GM19239 (cell line): ENCODE measurements at regions not wholly inside any gene's neighbourhood (a gene's known extent, or its start where the extent isn't known, plus 50 kb on each side); places are given as distances from the start of the nearest gene placed in this dataset.
A peak's percentile ranks its signal among the peaks of the same experiment; 100 is the strongest.

Experiments used
- DNase-seq: peaks from one replicate; pipeline ENCODE4 v3.0.0; 2011; ENCODE audit warnings: low spot score; ENCODE audit not compliant: insufficient read length
- FAIRE-seq: peaks from 2 replicates; lab custom pipeline; 2011; peaks lifted over from hg19 to GRCh38; lab: Jason Lieb, UNC

- DNase-seq, result no peak
- FAIRE-seq, result no peak
Measured at GRCh38 chr2:238557936-238558335, 131.2 kb downstream of the ASB1 start.

GRCh38 chr2:238558456-238559099 is 131.9 kb downstream of the ASB1 start:
- DNase-seq (no peak), FAIRE-seq (no peak)

DNA sequence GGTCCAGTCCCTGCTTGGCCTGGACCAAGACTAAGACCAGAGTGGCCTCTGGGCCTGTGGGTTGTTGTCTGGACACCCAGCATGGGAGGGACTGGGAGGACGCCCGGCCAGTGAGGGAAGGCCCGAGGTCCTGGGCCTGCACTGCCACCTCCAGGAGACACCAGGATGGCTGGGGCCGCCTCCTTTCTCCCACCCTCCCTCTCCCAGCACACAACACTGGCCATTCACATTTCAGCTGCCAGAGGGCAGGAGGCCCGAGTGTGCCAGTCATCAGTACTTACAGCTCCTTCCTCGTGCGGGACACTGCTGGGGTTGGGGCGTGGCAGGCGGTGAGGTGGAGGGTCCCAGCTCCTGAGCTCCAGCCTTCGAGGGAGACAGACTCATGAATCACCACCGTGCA is 133.5 kb downstream of the ASB1 start:
- DNase-seq, result no peak
- no peak for FAIRE-seq

- no peak for FAIRE-seq
- no peak for DNase-seq
Measured at GRCh38 chr2:238561230-238561629, 134.5 kb downstream of the ASB1 start.

GRCh38 chr2:238562446-238562845 is 135.7 kb downstream of the ASB1 start:
- DNase-seq (no peak), FAIRE-seq (no peak)

DNA sequence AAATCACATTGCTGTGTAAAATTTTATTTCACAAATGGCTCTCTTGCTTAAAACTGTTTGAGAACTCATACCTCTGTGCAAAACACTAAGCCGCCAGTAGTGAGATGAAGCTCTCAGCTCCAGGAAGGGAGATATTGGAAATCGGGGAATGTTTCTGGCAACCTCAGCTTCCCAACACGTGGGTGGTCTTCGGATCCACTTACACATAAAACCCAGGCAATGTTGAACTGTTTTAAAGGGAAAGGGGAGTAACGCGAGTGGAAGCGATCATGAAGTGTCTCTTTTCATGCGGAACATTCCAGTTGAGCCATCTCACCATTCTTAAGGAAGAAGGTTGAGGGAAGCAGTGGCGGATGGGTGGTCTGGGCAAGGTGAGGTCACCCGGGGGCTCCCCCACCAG is 136.8 kb downstream of the ASB1 start:
- FAIRE-seq, result no peak

DNA sequence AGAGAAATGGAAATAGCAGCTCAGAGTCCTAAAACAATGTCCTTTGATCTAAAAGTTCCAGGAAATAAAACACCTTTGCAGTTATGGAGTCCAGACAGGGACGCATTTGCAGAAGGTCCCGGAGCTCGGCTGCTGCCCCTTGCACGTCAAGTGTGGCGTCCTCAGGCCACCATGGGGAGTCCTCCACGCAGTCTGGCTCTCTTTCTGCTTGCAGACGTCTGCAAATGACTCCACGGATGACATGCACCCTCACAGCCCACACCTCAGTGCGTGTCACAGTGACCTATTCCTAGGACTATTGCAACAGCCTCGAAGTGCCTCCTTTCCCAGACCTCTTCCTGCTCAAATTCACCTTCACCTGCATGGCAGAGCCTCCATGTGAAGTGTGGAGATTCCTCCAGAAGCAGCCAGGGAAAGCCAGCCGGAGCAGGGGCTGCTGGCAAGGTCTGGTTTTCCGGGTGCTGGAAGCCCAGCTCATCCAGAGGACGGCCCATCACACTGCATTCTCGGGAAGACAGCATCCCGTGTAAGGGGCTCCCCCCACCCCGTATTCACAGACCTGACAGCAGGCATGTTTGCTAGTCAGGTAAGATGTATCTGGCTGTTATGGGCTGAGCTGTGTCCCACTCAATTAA is 137.7 kb downstream of the ASB1 start:
- no peak for FAIRE-seq
- no peak for DNase-seq

More for the DNA sequence above, 136.8 kb downstream of the ASB1 start:
- DNase-seq, result no peak

GRCh38 chr2:238565031-238565430 is 138.3 kb downstream of the ASB1 start:
- no peak for FAIRE-seq
- no peak for DNase-seq

DNA sequence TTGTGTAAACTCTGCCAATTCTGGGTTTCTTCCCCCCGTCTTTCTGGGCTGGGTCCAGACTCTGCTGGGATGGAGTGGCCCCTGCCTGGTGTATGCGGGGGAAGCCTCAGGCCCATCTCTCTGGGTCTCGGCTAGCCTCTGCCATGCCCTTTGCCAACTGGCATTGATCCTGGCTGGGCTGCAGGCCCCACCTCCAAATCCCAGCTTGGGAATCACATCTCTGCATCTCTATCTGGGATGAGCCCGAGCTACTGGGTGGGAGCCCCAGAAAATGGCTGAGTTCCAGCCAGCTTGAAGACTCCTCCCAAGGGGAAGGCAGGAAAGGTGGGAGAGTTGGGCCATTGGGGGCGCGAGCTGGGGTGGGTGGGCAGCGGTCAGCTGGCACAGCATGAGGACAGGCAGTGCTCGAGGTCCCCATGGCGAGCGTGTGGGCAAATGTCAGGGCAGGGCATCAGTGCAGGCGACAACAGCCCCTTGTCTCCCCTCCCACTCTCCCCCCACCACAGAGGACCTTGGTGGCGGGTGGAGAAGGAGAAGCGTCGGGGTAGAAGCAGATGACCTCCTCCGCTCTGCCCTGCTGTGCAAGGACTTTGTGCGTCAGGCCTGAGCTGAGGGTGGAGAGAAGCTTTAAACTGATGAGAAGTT is 139.4 kb downstream of the ASB1 start:
- no peak for FAIRE-seq
- DNase-seq, result no peak

DNA sequence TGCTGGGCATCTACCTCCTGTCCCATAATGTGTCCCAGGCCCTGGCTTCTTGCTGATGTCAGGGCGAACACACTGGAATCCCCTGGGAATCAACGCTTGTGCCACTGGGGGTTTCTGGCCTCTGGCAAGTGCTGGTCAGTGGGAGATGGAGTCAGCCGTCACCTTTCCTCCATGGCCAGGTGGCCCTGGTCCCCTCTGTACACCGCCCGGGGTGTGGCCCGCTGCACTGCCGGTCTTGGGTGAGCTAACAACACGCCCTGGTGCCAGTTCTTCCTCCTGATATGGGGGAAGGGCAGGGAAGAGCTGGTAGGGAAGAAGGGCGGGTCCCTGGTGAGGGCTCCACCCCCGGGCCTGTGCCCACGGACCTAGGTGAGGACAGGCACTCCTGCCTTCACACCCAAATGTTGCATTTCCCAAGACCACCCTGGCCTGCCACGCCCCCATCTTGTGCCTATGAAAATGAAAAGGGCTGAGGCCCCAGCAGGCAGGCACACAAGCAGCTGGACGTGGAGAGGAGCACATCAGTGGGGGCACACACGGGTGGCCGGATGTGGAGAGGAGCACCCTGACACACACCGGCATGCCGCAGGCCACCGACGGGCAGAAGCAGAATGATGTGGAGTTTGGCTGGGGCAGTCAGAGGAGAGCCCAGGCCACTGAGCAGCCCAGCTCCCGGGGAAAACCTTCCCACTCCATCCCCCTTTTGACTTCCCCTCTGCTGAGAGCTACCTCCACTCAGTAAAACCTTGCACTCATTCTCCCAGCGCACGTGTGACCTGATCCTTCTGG is 140.5 kb downstream of the ASB1 start:
- FAIRE-seq (no peak), DNase-seq (no peak)

- FAIRE-seq (no peak), DNase-seq (no peak)
Measured at GRCh38 chr2:238567996-238568395, 141.3 kb downstream of the ASB1 start.

DNA sequence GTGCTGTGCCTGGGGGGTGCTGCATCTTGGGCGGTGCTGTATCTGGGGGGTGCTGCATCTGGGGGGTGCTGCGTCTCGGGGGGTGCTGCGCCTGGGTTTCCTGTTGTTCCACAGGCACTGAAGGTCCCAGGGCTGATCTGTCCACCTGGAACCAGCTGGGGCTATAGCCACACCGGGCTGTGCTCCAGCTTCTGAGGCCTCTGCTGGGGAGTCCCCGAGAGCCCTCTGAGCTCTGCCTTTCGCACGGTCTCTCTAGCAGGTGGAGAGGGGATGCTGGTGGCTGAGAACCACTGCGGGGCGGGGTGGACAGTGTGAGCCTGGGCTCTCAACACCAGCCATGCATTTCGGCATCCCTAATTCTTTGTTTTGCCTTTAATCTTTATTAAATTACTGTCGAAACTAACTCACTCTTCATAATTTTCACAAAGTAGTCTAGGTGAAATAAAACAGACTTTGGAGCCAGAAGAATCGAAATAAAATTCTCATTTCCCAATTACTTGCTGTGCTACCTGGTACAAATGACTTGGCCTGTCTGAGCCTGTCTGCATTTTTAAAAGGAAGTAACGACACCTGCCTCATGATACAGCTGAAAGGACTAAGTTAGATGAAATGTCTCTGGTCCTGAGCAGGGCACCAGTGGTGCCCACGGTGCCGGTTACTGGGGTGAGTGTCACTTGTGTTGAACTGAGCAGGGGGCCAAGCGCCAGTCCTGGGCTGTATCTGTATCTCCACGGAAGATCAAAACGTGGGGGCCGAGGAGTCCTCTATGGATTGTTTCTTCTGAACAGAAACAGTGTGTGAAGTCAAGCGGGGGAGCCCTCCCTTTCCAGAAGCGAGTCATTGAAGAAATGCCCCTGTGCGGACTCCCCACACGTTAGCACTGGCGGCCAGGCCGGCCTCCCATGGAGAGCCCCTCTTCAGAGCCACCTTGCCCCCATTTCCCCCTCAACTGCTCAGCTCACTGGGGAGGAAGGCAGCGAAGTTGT is 142.0 kb downstream of the ASB1 start:
- no peak for DNase-seq
- FAIRE-seq, result no peak

DNA sequence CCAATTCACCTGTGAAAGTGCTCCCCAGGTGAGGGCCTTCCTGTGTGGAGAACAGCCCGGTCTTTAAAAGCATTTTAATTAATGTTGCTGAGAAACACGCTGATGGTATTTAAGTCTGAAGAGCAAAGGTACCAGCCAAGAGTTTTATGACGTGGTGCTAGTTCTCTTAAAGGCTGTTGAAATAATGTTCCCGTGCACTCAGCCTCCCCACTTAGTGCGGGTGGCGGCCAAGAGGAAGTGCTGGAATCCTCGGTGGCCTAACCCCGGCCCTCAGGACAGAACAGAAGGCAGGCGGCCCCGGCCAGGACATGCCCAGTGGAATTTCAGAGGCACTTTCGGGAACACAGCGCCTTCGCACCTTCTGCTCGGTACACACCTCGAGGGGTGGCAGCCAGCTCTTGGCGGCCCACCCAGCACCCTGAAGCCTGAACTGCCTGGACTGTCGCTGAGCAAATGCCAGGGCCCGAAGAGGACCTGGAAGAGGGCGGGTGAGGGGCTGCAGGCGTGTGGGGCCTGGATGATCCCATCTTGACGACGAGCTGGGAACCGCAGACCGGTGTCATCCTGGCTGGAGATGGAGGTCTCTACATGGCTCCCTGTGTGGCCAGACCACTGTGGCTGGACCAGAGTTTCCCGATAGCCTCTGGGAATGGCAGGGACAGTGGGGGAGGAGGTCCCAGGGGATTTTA is 142.9 kb downstream of the ASB1 start:
- FAIRE-seq (no peak), DNase-seq (no peak)

DNA sequence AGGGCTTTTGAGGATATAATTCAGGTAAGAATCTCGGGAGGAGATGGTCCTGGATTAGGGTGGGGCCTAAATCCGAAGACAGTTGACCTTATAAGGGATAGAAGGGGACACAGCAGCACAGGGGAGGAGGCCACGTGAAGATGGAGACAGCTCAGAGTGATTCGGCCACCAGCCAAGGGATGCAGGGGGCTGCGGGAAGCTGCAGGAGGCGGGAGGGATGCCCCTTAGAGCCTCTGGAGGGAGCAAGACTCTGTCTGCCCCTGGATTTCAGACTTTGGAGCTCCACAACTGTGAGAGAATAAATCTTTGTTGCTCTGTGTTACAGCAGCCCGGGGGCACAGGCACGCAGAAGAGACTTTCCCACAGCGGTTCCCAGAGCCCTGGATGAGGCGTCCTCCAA is 143.7 kb downstream of the ASB1 start:
- no peak for FAIRE-seq
- DNase-seq, result no peak

GRCh38 chr2:238570926-238571325 is 144.2 kb downstream of the ASB1 start:
- DNase-seq (no peak), FAIRE-seq (no peak)

- FAIRE-seq (no peak), DNase-seq (no peak)
Measured at GRCh38 chr2:238571661-238572372, 145.1 kb downstream of the ASB1 start.

- FAIRE-seq (no peak), DNase-seq (peak; percentile 71)
Measured at GRCh38 chr2:238573065-238573778, 146.5 kb downstream of the ASB1 start.

- DNase-seq, result no peak
- no peak for FAIRE-seq
Measured at GRCh38 chr2:238573916-238574315, 147.2 kb downstream of the ASB1 start.
